SJSA1 (cell line): ENCODE measurements at regions not wholly inside any gene's neighbourhood (a gene's known extent, or its start where the extent isn't known, plus 50 kb on each side); places are given as distances from the start of the nearest gene placed in this dataset.
"Not testable (repeated sequence)": the region's sequence is repeated elsewhere in the genome, so short reads cannot be mapped to it uniquely, and the experiment has no call there.

Source experiments
- DNase-seq, 2 experiments: peaks; one replicate each; pipeline ENCODE4 v3.0.0-alpha.2; 2015 to 2020; ENCODE audit warnings: low spot score in 2 of 2, low read depth in 1 of 2
- H3K27ac ChIP-seq: fragments of 250-450 bp; sonication (Bioruptor Pico); 2 replicates; pipeline ENCODE4 v1.5.1; 2020; ENCODE audit warnings: mild to moderate bottlenecking, moderate library complexity
- H3K27me3 ChIP-seq: fragments of 250-450 bp; sonication (Bioruptor Pico); replicated peaks from 2 replicates; pipeline ENCODE4 v1.5.1; 2020; ENCODE audit warnings: mild to moderate bottlenecking, moderate library complexity
- H3K36me3 ChIP-seq: fragments of 250-450 bp; sonication (Bioruptor Pico); 2 replicates; pipeline ENCODE4 v1.5.1; 2020; ENCODE audit warnings: mild to moderate bottlenecking
- H3K4me1 ChIP-seq: fragments of 250-450 bp; sonication (Bioruptor Pico); replicated peaks from 2 replicates; pipeline ENCODE4 v1.6.1; 2021; ENCODE audit warnings: mild to moderate bottlenecking
- H3K4me3 ChIP-seq: fragments of 250-450 bp; sonication (Bioruptor Pico); 2 replicates; pipeline ENCODE4 v1.5.1; 2020; ENCODE audit warnings: mild to moderate bottlenecking
- H3K9me3 ChIP-seq: fragments of 250-450 bp; sonication (Bioruptor Pico); replicated peaks from 2 replicates; pipeline ENCODE4 v1.5.1; 2020; ENCODE audit warnings: mild to moderate bottlenecking

DNA sequence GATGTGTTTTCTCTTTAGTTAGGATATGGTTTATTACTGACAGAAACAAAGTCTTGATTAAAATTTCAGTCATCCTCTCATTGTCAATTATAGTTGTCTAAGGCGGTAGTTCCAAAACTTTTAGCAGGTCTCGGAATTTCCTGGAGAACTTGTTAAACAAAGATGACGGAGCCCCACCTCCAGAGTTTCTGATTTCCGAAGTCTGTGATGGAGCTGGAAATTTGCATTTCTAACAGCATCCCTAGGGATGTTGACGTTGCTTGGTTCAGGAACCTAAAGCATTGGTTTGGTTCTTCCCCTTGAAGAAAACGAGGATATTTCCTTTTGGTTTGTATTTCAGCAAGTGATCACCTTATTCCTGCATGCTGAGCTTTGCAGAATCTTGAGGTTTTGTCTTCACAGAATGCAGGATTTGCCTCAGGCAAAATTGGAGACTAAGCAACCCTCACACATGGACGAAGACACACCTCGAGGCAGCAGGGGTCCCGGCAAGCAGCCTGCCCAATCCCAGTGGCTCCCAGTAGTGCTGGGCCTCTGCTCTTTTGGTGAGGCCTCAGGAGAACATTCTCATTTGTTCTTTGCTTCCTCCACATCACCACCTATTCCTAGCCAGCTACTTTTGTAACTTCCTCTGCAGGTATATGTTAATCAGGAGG lies 187.1 kb upstream of the PHACTR1 start:
- Histone ChIP-seq H3K9me3 (no peaks in the 10 kb centered on the region), H3K27ac (no peak overlapping the region), H3K36me3 (no peaks in the 10 kb centered on the region)

DNA sequence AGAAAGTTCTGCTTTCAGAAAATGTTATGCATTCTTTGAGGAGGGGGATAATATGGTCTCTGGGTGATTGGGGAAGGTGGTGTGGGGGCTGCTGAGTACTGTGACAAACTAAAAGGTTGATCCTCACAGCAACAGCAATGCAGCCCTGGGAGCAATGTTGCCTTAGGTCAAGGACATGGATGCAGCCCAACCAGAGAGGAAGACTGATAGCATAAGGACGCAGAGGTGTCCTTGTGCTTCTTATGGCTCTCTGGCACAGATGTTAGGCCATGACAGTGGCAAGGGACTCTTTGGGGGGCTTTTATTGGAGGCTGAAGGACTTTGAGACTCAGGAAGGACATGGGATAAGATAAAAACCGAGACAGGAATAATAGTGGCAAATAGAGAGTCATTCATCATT lies 186.2 kb upstream of the PHACTR1 start:
- no peak for DNase-seq
- Histone ChIP-seq H3K27ac (no peak overlapping the region), H3K9me3 (no peaks in the 10 kb centered on the region), H3K4me3 (no peak overlapping the region), H3K36me3 (no peaks in the 10 kb centered on the region), H3K27me3 (no peaks in the 10 kb centered on the region), H3K4me1 (peaks cover 18% of the 10 kb centered on the region)

More for the DNA sequence above, 187.1 kb upstream of the PHACTR1 start:
- Histone ChIP-seq H3K4me1 (peaks cover 18% of the 10 kb centered on the region), H3K4me3 (no peak overlapping the region), H3K27me3 (no peaks in the 10 kb centered on the region)
- no peak for DNase-seq

DNA sequence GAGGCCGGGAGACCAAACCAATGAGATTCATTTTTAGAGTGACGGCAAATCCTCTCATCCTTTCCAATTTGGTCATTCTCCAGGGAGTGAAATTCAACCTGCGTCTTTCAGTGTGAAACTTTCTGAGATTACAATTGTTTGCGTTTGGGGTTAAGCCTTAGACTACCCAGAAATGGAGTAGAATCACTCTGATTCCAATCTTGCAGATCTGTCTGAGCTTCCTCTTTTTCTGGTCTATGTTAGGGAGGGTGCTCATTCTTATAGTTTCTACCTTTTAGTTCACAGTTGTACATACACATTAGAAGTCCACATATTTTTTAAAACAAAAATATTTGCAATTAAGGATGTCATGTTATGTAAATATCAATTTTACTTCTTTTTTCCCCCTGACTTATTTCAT lies 183.0 kb upstream of the PHACTR1 start:
- Histone ChIP-seq H3K27me3 (no peaks in the 10 kb centered on the region), H3K9me3 (no peaks in the 10 kb centered on the region), H3K27ac (no peak overlapping the region), H3K4me3 (no peak overlapping the region), H3K4me1 (peaks cover 35% of the 10 kb centered on the region), H3K36me3 (no peaks in the 10 kb centered on the region)
- no peak for DNase-seq

DNA sequence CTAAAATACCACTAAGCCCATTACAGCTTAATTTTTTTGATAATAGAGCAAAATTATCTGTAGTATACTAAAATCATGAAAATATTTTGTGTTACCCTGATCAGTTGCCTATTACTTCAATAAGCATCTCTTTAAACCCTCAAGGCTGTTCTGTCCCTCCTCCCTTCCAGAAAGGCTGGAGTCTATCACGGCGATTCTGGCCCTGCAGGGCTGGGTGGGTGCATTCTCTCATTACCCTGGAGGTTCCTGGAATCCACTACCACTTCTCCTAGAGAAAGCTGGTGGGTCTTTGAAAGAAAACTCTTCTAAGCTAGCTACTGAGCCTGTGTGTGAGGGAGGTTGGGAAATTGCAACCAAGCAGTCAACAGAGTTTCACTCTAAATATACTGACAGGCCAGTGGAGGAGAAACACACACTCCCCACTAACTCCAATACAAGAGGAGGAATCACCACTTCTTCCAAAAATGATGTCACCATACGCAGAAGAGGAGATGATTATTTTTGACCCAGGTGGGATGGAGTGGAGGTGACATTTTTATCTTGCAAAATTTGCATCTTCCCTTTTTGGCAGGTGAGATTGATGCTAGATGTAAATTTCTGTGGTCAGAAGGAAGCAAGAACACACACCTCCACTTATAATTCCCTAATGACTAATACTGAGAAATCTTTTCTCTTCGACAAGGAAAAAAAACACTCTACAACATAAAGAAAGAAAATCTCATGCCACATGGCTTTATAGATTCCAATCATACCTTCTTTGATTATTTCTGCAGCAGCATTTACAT lies 182.3 kb upstream of the PHACTR1 start:
- no peak for DNase-seq
- no peak overlapping the region for H3K27ac ChIP-seq
- H3K4me3 ChIP-seq: no peak overlapping the region

DNA sequence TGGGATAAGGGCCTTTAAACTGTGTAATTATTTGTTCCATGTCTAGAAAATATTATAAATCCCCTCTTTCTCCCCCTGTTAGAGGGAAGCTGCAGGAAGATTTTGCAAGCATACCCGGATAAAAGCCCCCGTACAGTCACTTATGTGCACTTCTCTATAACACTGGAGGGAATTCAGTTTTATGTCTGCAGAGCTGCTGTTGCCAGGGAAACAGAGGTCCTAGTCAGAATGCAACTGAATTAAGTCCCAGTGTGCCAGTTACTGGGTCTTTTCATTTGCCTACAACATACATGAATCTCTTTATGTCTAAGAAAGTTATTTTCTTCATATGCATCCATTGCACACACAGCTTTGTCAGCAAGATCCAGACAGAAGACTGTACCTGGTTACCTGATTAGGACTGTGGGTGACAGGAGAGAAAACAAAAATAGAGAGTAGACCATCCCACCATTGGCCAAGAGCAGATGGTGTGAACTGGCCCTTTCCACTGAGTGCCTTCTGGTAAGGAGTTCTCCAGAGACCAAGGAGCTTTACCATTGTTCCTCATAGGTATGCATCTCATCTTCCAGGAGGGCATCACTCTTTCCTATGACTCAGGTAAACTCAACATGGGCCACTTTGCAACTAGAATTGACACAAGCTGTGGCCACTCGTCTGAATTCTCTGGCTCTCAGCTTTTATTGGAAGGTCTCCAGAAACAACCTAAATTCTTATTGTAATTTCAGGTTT lies 180.8 kb upstream of the PHACTR1 start:
- Histone ChIP-seq H3K4me1 (peaks cover 42% of the 10 kb centered on the region), H3K36me3 (no peaks in the 10 kb centered on the region), H3K4me3 (no peak overlapping the region), H3K27ac (no peak overlapping the region), H3K27me3 (no peaks in the 10 kb centered on the region), H3K9me3 (no peaks in the 10 kb centered on the region)
- DNase-seq: no peak

More for the DNA sequence above, 182.3 kb upstream of the PHACTR1 start:
- Histone ChIP-seq H3K27me3 (no peaks in the 10 kb centered on the region), H3K4me1 (peaks cover 35% of the 10 kb centered on the region), H3K9me3 (no peaks in the 10 kb centered on the region), H3K36me3 (no peaks in the 10 kb centered on the region)

DNA sequence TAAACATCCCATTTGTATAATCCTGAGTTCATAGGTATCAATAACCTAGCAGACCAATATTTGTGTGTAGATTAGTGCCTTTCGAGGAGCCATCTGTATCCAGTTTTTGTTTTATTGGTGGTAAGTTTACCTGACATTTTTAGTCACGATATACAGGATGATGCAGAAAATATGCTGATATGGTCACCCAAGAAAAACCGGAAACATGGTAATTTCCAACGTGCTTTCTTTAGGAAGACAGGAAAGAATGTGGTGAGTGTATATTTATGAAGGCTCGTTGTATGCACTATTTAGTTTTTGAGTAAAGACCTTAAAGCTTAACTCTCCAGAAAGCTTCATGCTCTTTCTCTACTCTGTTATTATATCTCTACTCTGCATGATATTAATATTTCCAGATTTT lies 180.2 kb upstream of the PHACTR1 start:
- Histone ChIP-seq H3K27ac (no peak overlapping the region), H3K9me3 (no peaks in the 10 kb centered on the region), H3K4me1 (peaks cover 42% of the 10 kb centered on the region), H3K36me3 (no peaks in the 10 kb centered on the region), H3K4me3 (no peak overlapping the region), H3K27me3 (no peaks in the 10 kb centered on the region)
- DNase-seq: no peak

DNA sequence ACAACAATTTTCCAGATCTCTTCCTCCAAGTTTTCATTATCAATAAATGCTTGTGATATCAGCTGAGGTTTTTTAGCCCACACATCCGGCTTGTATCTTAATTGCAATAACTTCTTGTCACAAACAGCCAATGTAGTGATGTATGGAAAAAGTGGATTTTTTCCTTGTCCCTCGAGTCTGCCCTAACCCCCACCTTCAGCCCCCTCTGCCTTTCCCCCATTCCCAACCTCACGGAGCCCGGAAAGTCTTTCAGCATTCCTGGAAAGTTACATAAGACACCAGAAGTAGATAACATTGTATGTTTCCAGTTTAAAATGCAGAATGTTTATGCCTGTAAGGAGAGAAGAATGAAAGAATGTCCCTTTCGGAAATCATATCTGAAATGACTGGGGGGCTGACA lies 179.2 kb upstream of the PHACTR1 start:
- Histone ChIP-seq H3K4me1 (peaks cover 42% of the 10 kb centered on the region), H3K27me3 (no peaks in the 10 kb centered on the region), H3K4me3 (no peak overlapping the region), H3K9me3 (no peaks in the 10 kb centered on the region), H3K27ac (peak overlapping the region; percentile 91), H3K36me3 (no peaks in the 10 kb centered on the region)
- DNase-seq: peak; percentile 69 to 77

DNA sequence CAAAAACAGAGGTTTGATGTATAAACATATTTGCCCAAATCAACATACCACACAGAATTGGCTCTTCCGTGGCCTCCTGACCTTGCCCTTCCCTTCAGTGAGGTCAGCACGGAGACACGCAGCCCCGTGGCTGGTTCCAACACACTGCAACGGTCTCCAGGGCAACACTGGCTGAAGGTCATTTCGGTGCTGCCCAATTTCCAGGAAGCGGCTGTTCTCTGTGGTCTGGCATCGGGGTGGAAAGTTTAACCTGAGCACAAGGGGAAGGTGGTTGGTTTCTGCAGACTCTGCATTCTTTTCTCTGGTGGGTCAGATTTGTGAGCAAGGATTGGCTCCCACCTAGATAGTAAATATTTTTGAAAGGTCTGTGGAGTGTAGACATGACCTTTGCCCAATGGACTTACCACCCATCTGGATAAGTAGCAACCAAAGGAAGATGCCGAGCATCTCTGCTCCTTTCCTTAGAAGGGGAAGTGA lies 177.6 kb upstream of the PHACTR1 start:
- no peak overlapping the region for H3K4me3 ChIP-seq
- peak overlapping the region; percentile 91 for H3K27ac ChIP-seq
- peak; percentile 87 to 90 for DNase-seq
- H3K27me3 ChIP-seq: no peaks in the 10 kb centered on the region
- H3K9me3 ChIP-seq: no peaks in the 10 kb centered on the region
- H3K4me1 ChIP-seq: peaks cover 43% of the 10 kb centered on the region
- no peaks in the 10 kb centered on the region for H3K36me3 ChIP-seq

DNA sequence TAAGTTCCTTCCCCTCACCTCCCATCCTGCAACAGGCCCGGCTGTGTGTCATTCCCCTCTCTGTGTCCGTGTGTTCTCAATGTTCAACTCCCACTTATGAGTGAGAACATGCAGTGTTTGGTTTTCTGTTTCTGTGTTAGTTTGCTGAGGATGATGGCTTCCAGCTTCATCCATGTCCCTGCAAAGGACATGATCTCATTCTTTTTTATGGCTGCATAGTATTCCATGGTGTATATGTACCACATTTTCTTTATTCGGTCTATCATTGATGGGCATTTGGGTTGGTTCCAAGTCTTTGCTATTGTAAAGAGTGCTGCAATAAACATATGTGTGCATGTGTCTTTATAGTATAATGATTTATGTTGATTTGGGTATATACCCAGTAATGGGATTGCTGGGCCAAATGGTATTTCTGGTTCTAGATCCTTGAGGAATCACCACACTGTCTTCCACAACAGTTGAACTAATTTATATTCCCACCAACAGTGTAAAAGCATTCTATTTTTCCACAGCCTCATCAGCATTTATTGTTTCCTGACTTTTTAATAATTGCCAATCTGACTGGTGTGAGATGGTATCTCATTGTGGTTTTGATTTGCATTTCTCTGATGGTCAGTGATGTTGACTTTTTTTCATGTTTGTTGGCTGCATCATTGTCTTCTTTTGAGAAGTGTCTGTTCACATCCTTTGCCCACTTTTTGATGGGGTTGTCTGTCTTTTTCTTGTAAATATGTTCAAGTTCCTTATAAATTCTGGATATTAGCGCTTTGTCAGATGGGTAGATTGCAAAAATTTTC lies 174.1 kb upstream of the PHACTR1 start:
- not testable (repeated sequence) for DNase-seq, H3K36me3 ChIP-seq, H3K9me3 ChIP-seq, H3K4me3 ChIP-seq, H3K27ac ChIP-seq, H3K27me3 ChIP-seq
- H3K4me1 ChIP-seq: peaks cover 61% of the 10 kb centered on the region

DNA sequence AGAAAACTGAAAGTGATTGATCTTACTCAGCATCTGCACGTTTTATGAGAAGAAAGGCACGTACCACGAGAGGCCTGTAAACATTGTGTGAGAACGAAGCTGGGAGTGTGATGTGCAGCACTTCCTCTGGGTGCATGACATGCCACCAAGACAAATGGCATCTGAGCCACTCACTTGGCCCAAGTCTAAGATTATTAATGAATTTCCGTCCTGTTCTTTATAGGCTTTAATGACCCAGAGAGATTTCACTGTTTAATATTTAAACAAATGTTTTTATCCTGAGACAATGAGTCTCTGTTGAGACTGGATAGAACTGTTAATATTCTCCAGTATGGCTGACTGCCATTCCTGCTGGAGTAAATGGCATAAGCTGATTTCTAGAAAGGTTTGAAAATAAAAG lies 172.6 kb upstream of the PHACTR1 start:
- Histone ChIP-seq H3K27me3 (no peaks in the 10 kb centered on the region), H3K27ac (no peak overlapping the region; the same call in 1 of the 2 replicates)
- no peak for DNase-seq

DNA sequence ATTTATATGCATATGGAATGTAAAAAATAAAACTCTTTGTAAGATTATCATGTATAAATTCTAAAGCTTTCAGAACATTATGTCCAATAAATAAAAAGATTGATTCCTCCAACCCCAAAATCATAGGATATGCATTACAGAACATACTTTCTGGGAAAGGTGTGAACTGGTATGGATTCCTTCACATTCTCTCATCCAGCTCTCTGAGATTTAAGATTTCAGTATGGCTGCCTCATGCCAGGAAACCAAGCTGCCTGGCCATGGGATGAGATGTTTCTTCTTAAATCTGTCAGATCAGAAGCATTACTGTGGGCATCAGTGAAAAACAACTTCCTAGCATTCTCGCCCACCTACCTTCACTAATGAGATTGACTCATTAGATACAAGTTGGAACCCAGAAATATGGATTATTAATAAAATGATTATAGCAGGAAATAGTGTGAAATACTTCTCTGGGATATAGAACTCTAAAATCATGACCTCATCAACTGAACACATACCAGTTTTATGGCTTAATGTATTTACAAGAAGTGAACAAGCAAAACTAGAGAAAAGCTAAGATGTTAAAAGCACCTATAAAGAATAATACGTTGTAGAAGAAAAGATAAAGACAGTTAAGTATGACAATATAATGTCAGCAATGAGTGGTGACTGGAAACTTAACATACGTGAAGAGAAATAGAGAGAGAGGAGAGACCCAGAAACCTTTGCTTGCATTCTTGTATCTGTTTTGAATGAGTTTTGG lies 171.6 kb upstream of the PHACTR1 start:
- Histone ChIP-seq H3K4me1 (peaks cover 49% of the 10 kb centered on the region), H3K27me3 (no peaks in the 10 kb centered on the region), H3K27ac (peak overlapping the region; percentile 40), H3K36me3 (no peaks in the 10 kb centered on the region), H3K9me3 (no peaks in the 10 kb centered on the region), H3K4me3 (no peak overlapping the region)
- no peak for DNase-seq

More for the DNA sequence above, 172.6 kb upstream of the PHACTR1 start:
- Histone ChIP-seq H3K4me1 (peaks cover 54% of the 10 kb centered on the region), H3K36me3 (no peaks in the 10 kb centered on the region), H3K9me3 (no peaks in the 10 kb centered on the region), H3K4me3 (no peak overlapping the region)

DNA sequence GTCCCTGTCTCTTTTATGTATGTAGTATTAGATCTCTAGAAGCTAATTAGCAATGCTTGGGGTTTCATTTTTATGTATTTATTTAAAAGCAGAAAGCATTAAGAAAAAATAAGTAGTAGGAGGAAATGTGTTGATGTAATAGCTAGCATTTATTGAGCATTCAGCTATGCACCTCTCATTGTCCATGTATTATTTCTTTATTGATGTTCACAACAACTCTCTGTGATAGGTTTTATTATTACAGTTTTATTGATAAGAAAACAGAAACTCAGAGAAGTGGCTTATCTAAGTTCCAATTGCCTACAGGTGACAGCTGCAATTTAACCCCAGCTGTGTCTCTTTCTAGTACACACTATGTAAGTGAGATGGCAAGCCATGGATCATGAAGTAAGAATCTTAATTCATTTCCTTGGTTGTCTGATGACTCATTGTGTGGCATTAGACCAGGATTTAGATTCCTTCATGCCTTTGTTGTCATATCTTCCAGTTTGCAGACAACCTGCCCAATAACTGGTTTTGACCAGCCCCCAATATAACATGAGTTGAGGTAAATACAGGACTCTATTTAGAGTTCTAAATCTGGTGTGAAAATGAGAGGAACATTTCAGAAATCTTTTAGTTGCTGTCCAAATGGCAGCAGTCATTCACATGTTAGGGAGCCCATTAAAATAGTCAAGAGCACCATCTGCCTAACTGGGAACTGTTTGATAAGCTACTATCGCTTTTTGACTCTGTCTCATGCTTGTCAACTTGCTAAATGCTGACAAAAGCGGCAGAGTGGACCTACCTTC lies 170.8 kb upstream of the PHACTR1 start:
- DNase-seq: peak in 1 of 2 experiments; percentile 73
- H3K36me3 ChIP-seq: no peaks in the 10 kb centered on the region
- peak overlapping the region; percentile 40 for H3K27ac ChIP-seq
- H3K27me3 ChIP-seq: no peaks in the 10 kb centered on the region
- no peak overlapping the region for H3K4me3 ChIP-seq
- peaks cover 48% of the 10 kb centered on the region for H3K4me1 ChIP-seq
- H3K9me3 ChIP-seq: no peaks in the 10 kb centered on the region
